ENCODE measurements at regions not wholly inside any gene's neighbourhood (a gene's known extent, or its start where the extent isn't known, plus 50 kb on each side); places are given as distances from the start of the nearest gene placed in this dataset.

DNA sequence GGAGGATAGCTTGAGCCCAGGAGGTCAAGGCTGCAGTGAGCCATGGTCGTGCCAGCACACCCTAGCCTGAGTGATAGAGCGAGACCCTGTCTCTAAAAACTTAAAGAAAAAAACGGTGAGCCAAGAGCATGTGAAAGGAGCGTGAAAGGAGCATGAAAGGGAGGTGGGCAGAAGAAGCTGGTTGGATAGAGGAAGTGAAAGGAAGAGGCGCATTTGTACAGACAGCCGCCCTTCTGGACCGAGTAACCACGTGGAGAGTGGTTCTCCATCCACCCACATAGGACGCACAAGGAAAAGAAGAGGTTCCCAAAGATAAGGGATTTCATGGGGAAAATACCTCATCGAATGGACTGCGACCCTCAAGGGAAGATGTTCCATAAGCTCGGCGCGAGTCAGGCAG is 60.4 kb upstream of the IFNAR2 start:
- peaks cover 3% of the 10 kb centered on the region for H3K9me3 Mint-ChIP-seq (ENCODE audit: low read depth)
- no peaks in the 10 kb centered on the region for H3K36me3 Mint-ChIP-seq (ENCODE audit: insufficient read depth)
- no peak overlapping the region for H3K4me3 Mint-ChIP-seq (ENCODE audit: low read depth)
- TF ChIP-seq, protein P1, sequence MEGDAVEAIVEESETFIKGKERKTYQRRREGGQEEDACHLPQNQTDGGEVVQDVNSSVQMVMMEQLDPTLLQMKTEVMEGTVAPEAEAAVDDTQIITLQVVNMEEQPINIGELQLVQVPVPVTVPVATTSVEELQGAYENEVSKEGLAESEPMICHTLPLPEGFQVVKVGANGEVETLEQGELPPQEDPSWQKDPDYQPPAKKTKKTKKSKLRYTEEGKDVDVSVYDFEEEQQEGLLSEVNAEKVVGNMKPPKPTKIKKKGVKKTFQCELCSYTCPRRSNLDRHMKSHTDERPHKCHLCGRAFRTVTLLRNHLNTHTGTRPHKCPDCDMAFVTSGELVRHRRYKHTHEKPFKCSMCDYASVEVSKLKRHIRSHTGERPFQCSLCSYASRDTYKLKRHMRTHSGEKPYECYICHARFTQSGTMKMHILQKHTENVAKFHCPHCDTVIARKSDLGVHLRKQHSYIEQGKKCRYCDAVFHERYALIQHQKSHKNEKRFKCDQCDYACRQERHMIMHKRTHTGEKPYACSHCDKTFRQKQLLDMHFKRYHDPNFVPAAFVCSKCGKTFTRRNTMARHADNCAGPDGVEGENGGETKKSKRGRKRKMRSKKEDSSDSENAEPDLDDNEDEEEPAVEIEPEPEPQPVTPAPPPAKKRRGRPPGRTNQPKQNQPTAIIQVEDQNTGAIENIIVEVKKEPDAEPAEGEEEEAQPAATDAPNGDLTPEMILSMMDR (IDR thresholded peaks at IDR 0.05; ENCODE audit: unreplicated experiment) = no peak
- H3K27me3 Mint-ChIP-seq = peaks cover 31% of the 10 kb centered on the region
- no peak overlapping the region for H3K27ac Mint-ChIP-seq
- no peaks in the 10 kb centered on the region for H3K4me1 Mint-ChIP-seq (ENCODE audit: low read depth)
- DNase-seq (ENCODE audit: low spot score, unreplicated experiment) = no peak

DNA sequence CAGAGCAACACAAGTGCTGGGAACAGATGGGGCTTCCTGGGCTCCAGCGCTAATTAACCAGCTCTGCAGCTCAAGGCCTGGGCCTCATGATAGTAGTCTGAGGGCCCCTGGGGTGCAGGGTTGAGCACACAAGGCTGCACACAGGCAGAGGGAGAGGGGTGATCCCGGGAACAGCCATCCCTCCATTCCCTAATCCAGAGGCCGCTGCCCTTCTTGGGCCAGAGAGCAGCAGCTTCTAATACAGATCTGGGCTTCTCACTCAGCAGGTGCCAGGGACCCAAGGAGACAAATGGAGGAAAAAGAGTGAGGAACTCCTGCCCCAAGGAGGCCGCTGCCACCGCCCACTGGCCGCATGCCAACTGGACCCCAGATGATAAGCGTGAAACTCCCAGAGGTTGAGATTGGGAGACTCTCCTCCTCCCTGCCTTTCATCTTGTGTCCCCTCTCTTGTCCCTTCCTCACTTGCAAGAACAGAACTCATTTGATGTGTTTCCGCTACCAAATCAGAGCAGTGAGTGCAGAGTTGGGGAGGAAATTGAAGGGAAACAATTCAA is 58.0 kb upstream of the IFNAR2 start:
- TF ChIP-seq, protein P1 (IDR thresholded peaks at IDR 0.05; ENCODE audit: unreplicated experiment) = no peak
- no peak for DNase-seq (ENCODE audit: low spot score, unreplicated experiment)
- no peaks in the 10 kb centered on the region for H3K4me1 Mint-ChIP-seq (ENCODE audit: low read depth)
- peaks cover 3% of the 10 kb centered on the region for H3K9me3 Mint-ChIP-seq (ENCODE audit: low read depth)
- H3K27me3 Mint-ChIP-seq = peaks cover 28% of the 10 kb centered on the region
- H3K4me3 Mint-ChIP-seq (ENCODE audit: low read depth) = no peak overlapping the region
- H3K27ac Mint-ChIP-seq = no peak overlapping the region
- no peaks in the 10 kb centered on the region for H3K36me3 Mint-ChIP-seq (ENCODE audit: insufficient read depth)

DNA sequence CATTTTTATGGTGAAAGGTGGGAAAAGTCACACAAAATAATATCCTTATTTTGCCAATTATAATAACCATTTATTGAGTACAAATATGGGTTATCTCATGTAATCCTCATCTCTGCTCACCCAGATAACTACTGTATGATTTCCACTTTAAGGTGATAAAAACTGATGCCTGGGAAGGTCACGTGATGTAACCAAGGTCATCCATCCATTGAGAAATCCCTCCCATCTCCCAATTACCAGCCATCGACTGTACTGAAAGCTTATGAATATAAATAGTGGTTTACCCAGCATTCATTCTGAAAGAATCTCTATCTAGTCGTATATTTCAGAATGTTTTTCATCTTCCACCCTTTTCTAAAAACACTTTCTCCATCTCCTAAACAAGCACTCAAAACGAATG is 55.0 kb upstream of the IFNAR2 start:
- no peaks in the 10 kb centered on the region for H3K36me3 Mint-ChIP-seq (ENCODE audit: insufficient read depth)
- H3K27me3 Mint-ChIP-seq = peaks cover 14% of the 10 kb centered on the region
- no peak overlapping the region for H3K27ac Mint-ChIP-seq
- H3K9me3 Mint-ChIP-seq (ENCODE audit: low read depth) = no peaks in the 10 kb centered on the region
- no peak for DNase-seq (ENCODE audit: low spot score, unreplicated experiment)
- no peaks in the 10 kb centered on the region for H3K4me1 Mint-ChIP-seq (ENCODE audit: low read depth)
- TF ChIP-seq, protein P1 (IDR thresholded peaks at IDR 0.05; ENCODE audit: unreplicated experiment) = no peak
- H3K4me3 Mint-ChIP-seq (ENCODE audit: low read depth) = no peak overlapping the region

Measured in progenitor cell of endocrine pancreas (in vitro differentiated cells).